ENCODE measurements at regions not wholly inside any gene's neighbourhood (a gene's known extent, or its start where the extent isn't known, plus 50 kb on each side); places are given as distances from the start of the nearest gene placed in this dataset.

- no peak for TF ChIP-seq CTCF (IDR thresholded peaks at IDR 0.05)
- TF ChIP-seq POLR2A (IDR thresholded peaks at IDR 0.05): no peak
These were observed 153.1 kb downstream of the BRD1 start for GRCh38 chr22:49674479-49675050.
